GM21737 (cell line): ENCODE measurements at regions not wholly inside any gene's neighbourhood (a gene's known extent, or its start where the extent isn't known, plus 50 kb on each side); places are given as distances from the start of the nearest gene placed in this dataset.
"Not testable (repeated sequence)": the region's sequence is repeated elsewhere in the genome, so short reads cannot be mapped to it uniquely, and the experiment has no call there.

Source experiments
- ATAC-seq: cut with Tn5 transposase; IDR thresholded peaks from one replicate; pipeline ENCODE4 v1.9.1; 2021; ENCODE audit warnings: mild to moderate bottlenecking, moderate library complexity; ENCODE audit not compliant: unreplicated experiment

GRCh38 chr5:33138145-33138544 lies 302.6 kb upstream of the TARS1 start:
- ATAC-seq: not testable (repeated sequence)

- ATAC-seq: no peak
Measured at GRCh38 chr5:33143405-33144123, 297.2 kb upstream of the TARS1 start.

DNA sequence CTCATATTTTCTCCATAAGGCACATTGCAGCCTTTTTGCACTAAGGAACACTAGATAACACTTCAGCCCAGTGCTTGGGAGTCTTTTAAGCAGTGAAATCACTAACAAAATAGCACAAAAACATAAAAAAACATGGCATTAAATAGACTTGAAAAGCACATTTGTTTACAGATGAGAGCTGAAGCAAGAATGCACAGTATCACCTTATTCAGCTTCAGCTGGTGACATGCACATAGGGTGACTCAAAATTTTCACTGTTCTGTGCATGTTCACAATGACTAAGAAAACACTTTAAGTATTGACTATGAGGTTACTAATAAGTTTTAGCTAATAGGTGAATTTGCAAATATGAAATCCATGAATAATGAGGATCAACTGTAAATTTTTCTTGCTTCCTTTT lies 293.9 kb upstream of the TARS1 start:
- ATAC-seq: no peak

DNA sequence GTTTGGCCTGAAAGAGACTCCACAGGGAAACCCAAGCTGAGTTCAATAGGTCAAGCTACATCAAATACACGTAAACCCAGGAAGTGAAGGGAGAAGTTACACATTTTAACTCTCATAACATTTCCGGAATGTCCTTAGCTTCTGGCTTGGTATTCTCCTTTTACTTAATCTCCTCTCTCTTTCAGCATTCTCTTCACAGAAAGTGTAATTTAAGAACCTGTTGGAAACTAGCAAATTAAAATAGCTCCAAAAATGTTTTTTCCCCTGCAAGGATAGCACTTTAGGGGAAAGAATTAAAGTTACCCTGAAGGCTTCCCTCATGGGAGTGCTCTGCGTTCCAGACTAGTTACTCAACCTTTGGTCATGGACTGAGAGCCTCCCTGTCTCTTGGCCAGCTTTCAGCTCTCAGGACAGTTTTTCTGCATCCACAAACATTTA lies 292.7 kb upstream of the TARS1 start:
- ATAC-seq: no peak

GRCh38 chr5:33153372-33153771 lies 287.4 kb upstream of the TARS1 start:
- no peak for ATAC-seq

DNA sequence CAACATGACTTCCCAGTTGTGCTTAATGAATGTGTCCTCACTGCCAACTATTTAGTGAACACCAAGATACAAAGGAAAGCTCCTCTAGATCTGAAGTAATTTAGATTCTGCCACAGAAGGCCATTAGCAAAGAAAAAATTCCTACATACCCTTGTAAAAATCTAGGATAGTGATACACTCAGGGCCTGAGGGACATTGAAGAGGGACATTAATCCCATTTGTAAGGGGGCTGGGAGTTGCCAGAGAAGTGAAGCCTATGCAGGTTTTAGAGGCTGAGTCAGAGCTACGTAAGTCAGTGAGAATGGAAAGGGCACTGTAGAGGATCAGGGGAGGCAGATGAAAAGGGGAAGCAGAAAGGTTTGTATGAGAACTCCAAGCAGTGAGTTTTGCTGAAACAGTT lies 286.9 kb upstream of the TARS1 start:
- no peak for ATAC-seq

DNA sequence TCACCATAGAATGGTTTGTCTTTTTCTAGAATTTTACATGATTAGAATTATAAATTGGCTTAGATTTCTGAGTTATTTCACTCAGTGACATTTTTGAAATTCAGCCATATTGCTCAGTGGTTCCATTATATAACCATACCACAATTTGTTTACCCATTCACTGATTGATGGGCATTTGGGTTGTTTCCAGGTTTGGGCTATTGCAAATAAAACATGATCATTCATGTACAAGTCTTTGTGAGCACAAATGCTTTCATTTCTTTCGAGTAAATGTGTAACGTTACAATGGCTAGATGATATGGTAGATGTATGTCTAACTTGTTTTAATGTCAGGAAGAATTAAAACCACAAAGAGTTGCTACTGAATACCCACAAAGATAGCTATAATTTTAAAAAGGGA lies 279.9 kb upstream of the TARS1 start:
- no peak for ATAC-seq

DNA sequence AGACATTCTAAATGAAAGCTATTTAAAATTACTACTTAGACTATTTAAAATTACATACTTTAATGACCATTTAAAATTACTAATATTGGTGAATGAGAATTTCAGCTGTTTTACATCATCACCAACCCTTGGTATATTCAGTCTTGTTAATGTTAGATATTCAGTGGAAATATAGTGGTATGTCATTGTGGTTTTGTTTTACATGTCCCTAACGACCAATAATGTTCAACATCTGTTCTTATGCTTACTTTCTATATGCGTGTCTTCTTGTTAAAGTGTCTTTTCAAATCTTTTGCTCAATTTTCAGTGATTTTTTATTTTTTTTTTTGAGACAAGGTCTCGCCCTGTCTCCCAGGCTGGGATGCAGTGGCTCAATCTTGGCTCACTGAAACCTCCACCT lies 279.3 kb upstream of the TARS1 start:
- no peak for ATAC-seq

- ATAC-seq: no peak
Measured at GRCh38 chr5:33162057-33162456, 278.7 kb upstream of the TARS1 start.

GRCh38 chr5:33166522-33166921 lies 274.2 kb upstream of the TARS1 start:
- no peak for ATAC-seq

DNA sequence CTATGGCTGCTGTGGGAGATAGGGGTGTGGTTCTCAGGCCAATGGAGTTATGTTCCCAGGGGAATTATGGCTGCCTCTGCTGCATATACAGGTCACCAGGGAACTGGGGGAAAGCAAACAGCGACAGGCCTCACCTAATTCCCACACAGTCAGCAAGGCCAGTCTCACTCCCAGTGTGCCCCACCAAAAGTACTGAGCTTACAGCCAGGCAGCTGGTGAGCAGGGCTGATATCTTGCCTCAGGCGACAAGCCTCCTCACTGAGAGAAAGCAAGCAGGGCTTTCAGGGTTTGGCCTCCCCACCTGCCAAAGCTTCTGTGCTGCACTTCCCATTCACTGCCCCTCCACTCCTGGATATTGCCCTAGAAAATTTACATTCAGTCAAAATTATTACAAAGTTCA lies 273.8 kb upstream of the TARS1 start:
- ATAC-seq: no peak

DNA sequence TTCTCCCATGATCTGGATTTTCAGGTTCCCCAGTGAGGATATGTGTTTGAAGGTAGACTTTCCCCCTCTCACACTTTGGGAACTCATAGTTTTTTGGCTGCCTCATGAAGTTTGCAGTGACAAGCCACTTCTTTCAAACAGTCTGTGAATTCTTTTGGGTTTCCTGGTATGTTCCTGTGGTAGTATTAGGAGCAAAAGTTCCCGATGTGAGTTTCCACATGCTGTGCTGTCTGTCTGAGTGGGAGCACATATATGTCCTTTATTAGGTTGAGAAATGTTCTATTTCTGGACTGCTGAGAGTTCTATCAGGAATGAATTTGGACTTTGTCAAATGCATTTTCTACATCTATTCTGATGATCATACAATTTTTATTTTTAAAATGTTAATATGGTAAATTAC lies 273.2 kb upstream of the TARS1 start:
- ATAC-seq: no peak

DNA sequence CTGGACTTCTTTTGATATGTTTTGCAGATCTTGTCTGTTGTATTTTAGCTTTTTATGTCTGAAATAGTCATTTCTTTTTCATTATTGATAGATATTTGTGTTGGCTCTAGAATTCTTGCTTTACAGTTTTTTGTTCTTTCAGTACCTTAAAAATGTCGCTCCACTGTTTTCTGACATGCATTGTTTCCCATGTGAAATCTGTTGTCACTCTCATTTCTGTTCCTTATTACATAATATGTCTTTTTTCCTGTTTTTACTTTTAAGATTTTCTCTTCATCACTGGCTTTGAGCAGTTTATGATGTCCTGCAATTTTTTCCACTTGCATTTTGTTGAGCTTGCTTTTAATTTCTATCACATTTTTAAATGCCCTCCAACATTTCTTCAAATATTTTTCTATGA lies 270.4 kb upstream of the TARS1 start:
- ATAC-seq: no peak

- no peak for ATAC-seq
Measured at GRCh38 chr5:33174383-33174782, 266.4 kb upstream of the TARS1 start.

GRCh38 chr5:33179301-33179700 lies 261.5 kb upstream of the TARS1 start:
- ATAC-seq: no peak

- no peak for ATAC-seq
Measured at GRCh38 chr5:33180900-33181299, 259.9 kb upstream of the TARS1 start.

DNA sequence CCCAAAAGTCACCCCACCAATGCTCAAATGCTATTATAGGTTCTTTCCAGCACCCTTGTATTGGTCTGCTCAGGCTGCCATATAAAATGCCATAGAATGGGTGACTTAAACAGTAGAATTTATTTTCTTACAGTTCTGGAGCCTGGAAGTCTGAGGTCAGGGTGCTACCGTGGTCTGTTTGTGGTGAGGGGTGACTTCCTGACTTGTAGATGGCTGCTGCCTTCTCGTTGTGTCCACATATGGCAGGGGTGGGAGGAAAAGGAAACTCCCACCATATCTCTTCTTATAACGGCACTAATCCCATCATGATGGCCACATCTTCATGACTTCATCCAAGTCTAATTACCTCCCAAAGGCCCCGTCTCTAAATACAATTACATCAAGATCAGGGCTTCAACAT lies 257.8 kb upstream of the TARS1 start:
- no peak for ATAC-seq

GRCh38 chr5:33184367-33184766 lies 256.4 kb upstream of the TARS1 start:
- ATAC-seq: no peak

- ATAC-seq: no peak
Measured at GRCh38 chr5:33188089-33188488, 252.7 kb upstream of the TARS1 start.

GRCh38 chr5:33194914-33195313 lies 245.9 kb upstream of the TARS1 start:
- no peak for ATAC-seq

- no peak for ATAC-seq
Measured at GRCh38 chr5:33195431-33196165, 245.2 kb upstream of the TARS1 start.

DNA sequence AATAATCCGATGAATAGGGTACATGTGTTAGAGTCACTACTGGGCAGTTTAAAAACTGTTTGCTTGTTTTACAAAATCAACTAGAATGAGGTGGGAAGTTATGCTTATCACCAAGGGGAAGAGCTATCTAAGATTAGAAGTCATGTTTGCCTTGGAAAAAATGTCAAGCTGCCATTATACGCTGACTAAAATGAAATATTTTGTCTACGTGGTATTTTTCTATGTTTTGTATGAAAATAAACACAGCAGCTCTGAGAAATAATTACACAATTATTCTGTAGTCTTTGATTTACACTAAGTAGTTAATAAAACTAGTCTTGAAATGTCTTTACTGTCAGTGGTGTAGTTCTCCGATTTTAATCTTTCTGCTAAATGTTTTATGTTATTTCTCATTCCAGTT lies 241.9 kb upstream of the TARS1 start:
- ATAC-seq: no peak

GRCh38 chr5:33203931-33204330 lies 236.8 kb upstream of the TARS1 start:
- ATAC-seq: no peak
